Activated naive CD4-positive, alpha-beta T cell (primary cell): ENCODE measurements at regions not wholly inside any gene's neighbourhood (a gene's known extent, or its start where the extent isn't known, plus 50 kb on each side); places are given as distances from the start of the nearest gene placed in this dataset.

Experiments
- DNase-seq, 4 experiments: peaks; one replicate each; lab custom pipeline; 2025; lab: John Stamatoyannopoulos, UW

GRCh38 chr1:30360281-30360680 is 363.1 kb downstream of the MATN1 start:
- no peak for DNase-seq

GRCh38 chr1:30359539-30360220 is 363.7 kb downstream of the MATN1 start:
- DNase-seq: no peak

- no peak for DNase-seq
Observed at GRCh38 chr1:30358500-30358899, 364.9 kb downstream of the MATN1 start.

GRCh38 chr1:30356839-30357238 is 366.5 kb downstream of the MATN1 start:
- DNase-seq: no peak

GRCh38 chr1:30354410-30354809 is 369.0 kb downstream of the MATN1 start:
- DNase-seq: no peak

GRCh38 chr1:30353637-30354036 is 369.7 kb downstream of the MATN1 start:
- no peak for DNase-seq

- no peak for DNase-seq
Observed at GRCh38 chr1:30348147-30348546, 375.2 kb downstream of the MATN1 start.

GRCh38 chr1:30345491-30346130 is 377.8 kb downstream of the MATN1 start:
- DNase-seq: no peak

GRCh38 chr1:30343562-30343961 is 379.8 kb downstream of the MATN1 start:
- DNase-seq: no peak

- no peak for DNase-seq
Observed at GRCh38 chr1:30342535-30343141, 380.7 kb downstream of the MATN1 start.

GRCh38 chr1:30340934-30341333 is 382.5 kb downstream of the MATN1 start:
- DNase-seq: no peak

GRCh38 chr1:30339866-30340265 is 383.5 kb downstream of the MATN1 start:
- DNase-seq: no peak

GRCh38 chr1:30338765-30339164 is 384.6 kb downstream of the MATN1 start:
- no peak for DNase-seq

GRCh38 chr1:30337324-30337620 is 386.1 kb downstream of the MATN1 start:
- DNase-seq: no peak

GRCh38 chr1:30336550-30337323 is 386.6 kb downstream of the MATN1 start:
- no peak for DNase-seq

- no peak for DNase-seq
Observed at GRCh38 chr1:30335997-30336390, 387.4 kb downstream of the MATN1 start.

- no peak for DNase-seq
Observed at GRCh38 chr1:30335389-30335996, 387.9 kb downstream of the MATN1 start.

- DNase-seq: no peak
Observed at GRCh38 chr1:30334767-30335166, 388.6 kb downstream of the MATN1 start.

- no peak for DNase-seq
Observed at GRCh38 chr1:30332116-30333094, 391.0 kb downstream of the MATN1 start.

GRCh38 chr1:30331415-30332065 is 391.8 kb downstream of the MATN1 start:
- no peak for DNase-seq

GRCh38 chr1:30330644-30331043 is 392.7 kb downstream of the MATN1 start:
- DNase-seq: no peak
